GM18873 (cell line): ENCODE measurements at regions not wholly inside any gene's neighbourhood (a gene's known extent, or its start where the extent isn't known, plus 50 kb on each side); places are given as distances from the start of the nearest gene placed in this dataset.
"Not testable (repeated sequence)": the region's sequence is repeated elsewhere in the genome, so short reads cannot be mapped to it uniquely, and the experiment has no call there.

Experiments
- ATAC-seq: cut with Tn5 transposase; IDR thresholded peaks from one replicate; pipeline ENCODE4 v1.9.1; 2021; ENCODE audit warnings: mild to moderate bottlenecking, moderate library complexity, moderate number of reproducible peaks; ENCODE audit not compliant: unreplicated experiment, low FRiP score

GRCh38 chr13:83825676-83826075 is 56.6 kb downstream of the SLITRK1 start:
- ATAC-seq, result no peak

- ATAC-seq, result no peak
Measured at GRCh38 chr13:83824560-83824959, 57.7 kb downstream of the SLITRK1 start.

GRCh38 chr13:83824120-83824519 is 58.2 kb downstream of the SLITRK1 start:
- ATAC-seq, result no peak

- ATAC-seq, result no peak
Measured at GRCh38 chr13:83819611-83820010, 62.7 kb downstream of the SLITRK1 start.

- no peak for ATAC-seq
Measured at GRCh38 chr13:83819156-83819555, 63.1 kb downstream of the SLITRK1 start.

- no peak for ATAC-seq
Measured at GRCh38 chr13:83816081-83816480, 66.2 kb downstream of the SLITRK1 start.

GRCh38 chr13:83815598-83815997 is 66.7 kb downstream of the SLITRK1 start:
- ATAC-seq, result no peak

- no peak for ATAC-seq
Measured at GRCh38 chr13:83810136-83810535, 72.1 kb downstream of the SLITRK1 start.

GRCh38 chr13:83804356-83804962 is 77.8 kb downstream of the SLITRK1 start:
- no peak for ATAC-seq

- no peak for ATAC-seq
Measured at GRCh38 chr13:83798731-83799130, 83.5 kb downstream of the SLITRK1 start.

GRCh38 chr13:83796364-83796763 is 85.9 kb downstream of the SLITRK1 start:
- no peak for ATAC-seq

- no peak for ATAC-seq
Measured at GRCh38 chr13:83794583-83794982, 87.7 kb downstream of the SLITRK1 start.

GRCh38 chr13:83780227-83780626 is 102.0 kb downstream of the SLITRK1 start:
- no peak for ATAC-seq

- ATAC-seq, result no peak
Measured at GRCh38 chr13:83773961-83774360, 108.3 kb downstream of the SLITRK1 start.

GRCh38 chr13:83765796-83766195 is 116.5 kb downstream of the SLITRK1 start:
- ATAC-seq, result no peak

GRCh38 chr13:83761631-83762030 is 120.6 kb downstream of the SLITRK1 start:
- no peak for ATAC-seq

- ATAC-seq, result not testable (repeated sequence)
Measured at GRCh38 chr13:83755210-83755609, 127.1 kb downstream of the SLITRK1 start.

- ATAC-seq, result no peak
Measured at GRCh38 chr13:83753912-83754624, 128.2 kb downstream of the SLITRK1 start.

- ATAC-seq, result no peak
Measured at GRCh38 chr13:83752141-83752540, 130.1 kb downstream of the SLITRK1 start.

GRCh38 chr13:83740622-83741021 is 141.7 kb downstream of the SLITRK1 start:
- no peak for ATAC-seq

- no peak for ATAC-seq
Measured at GRCh38 chr13:83738407-83738806, 143.9 kb downstream of the SLITRK1 start.

- ATAC-seq, result no peak
Measured at GRCh38 chr13:83733293-83733692, 149.0 kb downstream of the SLITRK1 start.
